Umbilical cord (tissue), 1 donor: ENCODE measurements at regions not wholly inside any gene's neighbourhood (a gene's known extent, or its start where the extent isn't known, plus 50 kb on each side); places are given as distances from the start of the nearest gene placed in this dataset.
A peak's percentile ranks its signal among the peaks of the same experiment; 100 is the strongest.

Experiments
- DNase-seq: peaks from one replicate; pipeline ENCODE4 v3.0.0-alpha.2; 2015; ENCODE audit warnings: low spot score

GRCh38 chr6:169839029-169839481, 87.6 kb downstream of the ERMARD start:
- DNase-seq = no peak

- DNase-seq = no peak
These were observed 87.1 kb downstream of the ERMARD start for GRCh38 chr6:169838346-169839028.

GRCh38 chr6:169837529-169838250, 86.3 kb downstream of the ERMARD start:
- no peak for DNase-seq

GRCh38 chr6:169833258-169833794, 81.9 kb downstream of the ERMARD start:
- DNase-seq = no peak

GRCh38 chr6:169832247-169832948, 81.0 kb downstream of the ERMARD start:
- no peak for DNase-seq

- DNase-seq = peak; percentile 65
These were observed 80.2 kb downstream of the ERMARD start for GRCh38 chr6:169831450-169832246.
